Lower leg skin (tissue), 3 donors: ENCODE measurements at regions not wholly inside any gene's neighbourhood (a gene's known extent, or its start where the extent isn't known, plus 50 kb on each side); places are given as distances from the start of the nearest gene placed in this dataset.

Experiments used
- CTCF ChIP-seq, 3 donors: fragments of 450-650 bp; IDR thresholded peaks; one replicate each; pipeline ENCODE4 v1.5.1; 2016; ENCODE audit warnings: antibody characterized with exemption in 3 of 3, mild to moderate bottlenecking in 3 of 3, moderate library complexity in 2 of 3
- POLR2A ChIP-seq, 2 donors: fragments of 450-650 bp; IDR thresholded peaks; one replicate each; pipeline ENCODE4 v1.6.1; 2016 to 2017; ENCODE audit warnings: antibody characterized with exemption in 2 of 2, mild to moderate bottlenecking in 1 of 2, moderate library complexity in 1 of 2

- TF ChIP-seq CTCF (IDR thresholded peaks at IDR 0.05): peak in 1 of 3 donors; percentile 29
- no peak for TF ChIP-seq POLR2A (IDR thresholded peaks at IDR 0.05)
These were observed 471.9 kb upstream of the TNP1 start for GRCh38 chr2:217331523-217332416.
